HepG2 (cell line): ENCODE measurements at regions not wholly inside any gene's neighbourhood (a gene's known extent, or its start where the extent isn't known, plus 50 kb on each side); places are given as distances from the start of the nearest gene placed in this dataset.

ENCODE experiments used
- ISX ChIP-seq: sonication (generic); formaldehyde crosslinking; conservative IDR thresholded peaks from 2 replicates; pipeline ENCODE4 v1.5.0; 2020; ENCODE audit warnings: missing genetic modification reagents
- KAT7 ChIP-seq: IDR thresholded peaks from 2 replicates; pipeline ENCODE4 v1.6.1; 2018; ENCODE audit warnings: borderline replicate concordance, missing compliant biosample characterization
- MAZ ChIP-seq, 2 experiments: sonication (generic) in 1 of 2; formaldehyde crosslinking in 1 of 2; IDR thresholded peaks; 2 replicates each; pipeline versions ENCODE4 v1.5.0 to v1.6.1; 2012 to 2020; ENCODE audit warnings: low read depth in 2 of 2, mild to moderate bottlenecking in 2 of 2, borderline replicate concordance in 1 of 2, improper control_type of control experiment in 1 of 2, low read length in 1 of 2, missing genetic modification reagents in 1 of 2, moderate library complexity in 1 of 2
- POLR2A ChIP-seq, 2 experiments: IDR thresholded peaks; 2 replicates each; pipeline ENCODE4 v1.6.1; 2011; ENCODE audit warnings: low read depth in 2 of 2, low read length in 2 of 2, mild to moderate bottlenecking in 1 of 2, moderate library complexity in 1 of 2; ENCODE audit not compliant: insufficient read depth in 1 of 2
- POLR2AphosphoS5 ChIP-seq: IDR thresholded peaks from 2 replicates; pipeline ENCODE4 v1.6.1; 2012; ENCODE audit warnings: low read depth, low read length
- SP2 ChIP-seq: sonication (generic); formaldehyde crosslinking; IDR thresholded peaks from 2 replicates; pipeline ENCODE4 v1.5.1; 2020; ENCODE audit warnings: mild to moderate bottlenecking, missing genetic modification reagents
- TCF7L2 ChIP-seq: IDR thresholded peaks from 2 replicates; pipeline ENCODE4 v1.6.1; 2011; ENCODE audit warnings: mild to moderate bottlenecking, low read depth, low read length, moderate library complexity
- ZNF136 ChIP-seq: sonication (generic); formaldehyde crosslinking; IDR thresholded peaks from 2 replicates; pipeline ENCODE4 v1.8.1; 2022; ENCODE audit warnings: low read depth, mild to moderate bottlenecking, moderate library complexity, missing genetic modification reagents
- ZNF644 ChIP-seq: IDR thresholded peaks from 2 replicates; pipeline ENCODE4 v1.6.1; 2016; ENCODE audit warnings: low read depth
- ZNF678 ChIP-seq: sonication (generic); formaldehyde crosslinking; IDR thresholded peaks from 2 replicates; pipeline ENCODE4 v1.4.0; 2020; ENCODE audit warnings: mild to moderate bottlenecking, missing genetic modification reagents
- TF ChIP-seq, protein P1 (sequence below), 2 experiments: sonication (generic) in 1 of 2; formaldehyde crosslinking in 1 of 2; IDR thresholded peaks; 2 replicates each; pipeline versions ENCODE4 v1.5.1 to v1.6.1; 2011 to 2020; ENCODE audit warnings: borderline replicate concordance in 1 of 2, low read depth in 1 of 2, low read length in 1 of 2, mild to moderate bottlenecking in 1 of 2, missing genetic modification reagents in 1 of 2, moderate library complexity in 1 of 2
- TF ChIP-seq, protein P2 (sequence below): sonication (generic); formaldehyde crosslinking; IDR thresholded peaks from 2 replicates; pipeline ENCODE4 v1.4.0; 2020; ENCODE audit warnings: missing genetic modification reagents
- TF ChIP-seq, protein P3 (sequence below): fragments of 450-650 bp; IDR thresholded peaks from 2 replicates; pipeline ENCODE4 v1.6.1; 2017; ENCODE audit warnings: mild to moderate bottlenecking
- TF ChIP-seq, protein P4 (sequence below): sonication (generic); formaldehyde crosslinking; IDR thresholded peaks from 2 replicates; pipeline ENCODE4 v1.4.0; 2020; ENCODE audit warnings: missing genetic modification reagents

DNA sequence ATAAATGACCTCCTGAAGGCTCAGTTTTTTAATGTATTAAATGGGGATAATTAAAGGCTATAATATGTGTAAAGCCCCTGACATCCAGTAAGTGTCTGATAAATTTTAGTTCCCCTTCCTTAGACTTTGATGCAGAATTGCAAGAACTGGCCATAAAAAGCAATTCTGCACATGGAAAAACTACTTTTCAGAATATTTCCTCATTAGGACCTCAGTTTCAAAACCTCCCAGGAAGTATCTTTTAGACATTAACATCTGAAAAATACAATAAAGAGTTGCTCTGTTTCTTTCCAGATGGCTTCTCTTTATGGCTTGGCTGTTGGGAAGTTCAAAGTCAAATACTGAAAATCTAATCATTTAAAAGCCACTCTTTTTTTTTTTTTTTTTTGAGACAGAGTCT lies 106.3 kb upstream of the ZNF217 start:
- TF ChIP-seq POLR2A (IDR thresholded peaks at IDR 0.05; ENCODE audit: insufficient read depth in 1 of 2, low read depth in 2 of 2, low read length in 2 of 2): no peak
- TF ChIP-seq ZNF136 (CRISPR knock-in tag): no peak
- no peak for TF ChIP-seq KAT7
- TF ChIP-seq, protein P1, sequence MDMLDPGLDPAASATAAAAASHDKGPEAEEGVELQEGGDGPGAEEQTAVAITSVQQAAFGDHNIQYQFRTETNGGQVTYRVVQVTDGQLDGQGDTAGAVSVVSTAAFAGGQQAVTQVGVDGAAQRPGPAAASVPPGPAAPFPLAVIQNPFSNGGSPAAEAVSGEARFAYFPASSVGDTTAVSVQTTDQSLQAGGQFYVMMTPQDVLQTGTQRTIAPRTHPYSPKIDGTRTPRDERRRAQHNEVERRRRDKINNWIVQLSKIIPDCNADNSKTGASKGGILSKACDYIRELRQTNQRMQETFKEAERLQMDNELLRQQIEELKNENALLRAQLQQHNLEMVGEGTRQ (IDR thresholded peaks at IDR 0.05; ENCODE audit: low read depth, low read length): no peak
- TF ChIP-seq, protein P1 (CRISPR knock-in tag; IDR thresholded peaks at IDR 0.05; ENCODE audit: borderline replicate concordance): no peak
- no peak for TF ChIP-seq TCF7L2
- no peak for TF ChIP-seq ZNF678 (CRISPR knock-in tag)
- TF ChIP-seq SP2 (CRISPR knock-in tag): no peak
- no peak for TF ChIP-seq MAZ (IDR thresholded peaks at IDR 0.05; ENCODE audit: borderline replicate concordance, low read depth, low read length)
- TF ChIP-seq MAZ (CRISPR knock-in tag; IDR thresholded peaks at IDR 0.05; ENCODE audit: low read depth): no peak
- TF ChIP-seq ZNF644 (CRISPR knock-in tag): no peak
- no peak for TF ChIP-seq ISX (CRISPR knock-in tag)
- TF ChIP-seq POLR2AphosphoS5: no peak
- TF ChIP-seq, protein P2, sequence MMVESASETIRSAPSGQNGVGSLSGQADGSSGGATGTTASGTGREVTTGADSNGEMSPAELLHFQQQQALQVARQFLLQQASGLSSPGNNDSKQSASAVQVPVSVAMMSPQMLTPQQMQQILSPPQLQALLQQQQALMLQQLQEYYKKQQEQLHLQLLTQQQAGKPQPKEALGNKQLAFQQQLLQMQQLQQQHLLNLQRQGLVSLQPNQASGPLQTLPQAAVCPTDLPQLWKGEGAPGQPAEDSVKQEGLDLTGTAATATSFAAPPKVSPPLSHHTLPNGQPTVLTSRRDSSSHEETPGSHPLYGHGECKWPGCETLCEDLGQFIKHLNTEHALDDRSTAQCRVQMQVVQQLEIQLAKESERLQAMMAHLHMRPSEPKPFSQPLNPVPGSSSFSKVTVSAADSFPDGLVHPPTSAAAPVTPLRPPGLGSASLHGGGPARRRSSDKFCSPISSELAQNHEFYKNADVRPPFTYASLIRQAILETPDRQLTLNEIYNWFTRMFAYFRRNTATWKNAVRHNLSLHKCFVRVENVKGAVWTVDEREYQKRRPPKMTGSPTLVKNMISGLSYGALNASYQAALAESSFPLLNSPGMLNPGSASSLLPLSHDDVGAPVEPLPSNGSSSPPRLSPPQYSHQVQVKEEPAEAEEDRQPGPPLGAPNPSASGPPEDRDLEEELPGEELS (CRISPR knock-in tag): no peak
- TF ChIP-seq, protein P3, sequence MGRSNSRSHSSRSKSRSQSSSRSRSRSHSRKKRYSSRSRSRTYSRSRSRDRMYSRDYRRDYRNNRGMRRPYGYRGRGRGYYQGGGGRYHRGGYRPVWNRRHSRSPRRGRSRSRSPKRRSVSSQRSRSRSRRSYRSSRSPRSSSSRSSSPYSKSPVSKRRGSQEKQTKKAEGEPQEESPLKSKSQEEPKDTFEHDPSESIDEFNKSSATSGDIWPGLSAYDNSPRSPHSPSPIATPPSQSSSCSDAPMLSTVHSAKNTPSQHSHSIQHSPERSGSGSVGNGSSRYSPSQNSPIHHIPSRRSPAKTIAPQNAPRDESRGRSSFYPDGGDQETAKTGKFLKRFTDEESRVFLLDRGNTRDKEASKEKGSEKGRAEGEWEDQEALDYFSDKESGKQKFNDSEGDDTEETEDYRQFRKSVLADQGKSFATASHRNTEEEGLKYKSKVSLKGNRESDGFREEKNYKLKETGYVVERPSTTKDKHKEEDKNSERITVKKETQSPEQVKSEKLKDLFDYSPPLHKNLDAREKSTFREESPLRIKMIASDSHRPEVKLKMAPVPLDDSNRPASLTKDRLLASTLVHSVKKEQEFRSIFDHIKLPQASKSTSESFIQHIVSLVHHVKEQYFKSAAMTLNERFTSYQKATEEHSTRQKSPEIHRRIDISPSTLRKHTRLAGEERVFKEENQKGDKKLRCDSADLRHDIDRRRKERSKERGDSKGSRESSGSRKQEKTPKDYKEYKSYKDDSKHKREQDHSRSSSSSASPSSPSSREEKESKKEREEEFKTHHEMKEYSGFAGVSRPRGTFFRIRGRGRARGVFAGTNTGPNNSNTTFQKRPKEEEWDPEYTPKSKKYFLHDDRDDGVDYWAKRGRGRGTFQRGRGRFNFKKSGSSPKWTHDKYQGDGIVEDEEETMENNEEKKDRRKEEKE: no peak
- TF ChIP-seq, protein P4, sequence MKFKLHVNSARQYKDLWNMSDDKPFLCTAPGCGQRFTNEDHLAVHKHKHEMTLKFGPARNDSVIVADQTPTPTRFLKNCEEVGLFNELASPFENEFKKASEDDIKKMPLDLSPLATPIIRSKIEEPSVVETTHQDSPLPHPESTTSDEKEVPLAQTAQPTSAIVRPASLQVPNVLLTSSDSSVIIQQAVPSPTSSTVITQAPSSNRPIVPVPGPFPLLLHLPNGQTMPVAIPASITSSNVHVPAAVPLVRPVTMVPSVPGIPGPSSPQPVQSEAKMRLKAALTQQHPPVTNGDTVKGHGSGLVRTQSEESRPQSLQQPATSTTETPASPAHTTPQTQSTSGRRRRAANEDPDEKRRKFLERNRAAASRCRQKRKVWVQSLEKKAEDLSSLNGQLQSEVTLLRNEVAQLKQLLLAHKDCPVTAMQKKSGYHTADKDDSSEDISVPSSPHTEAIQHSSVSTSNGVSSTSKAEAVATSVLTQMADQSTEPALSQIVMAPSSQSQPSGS: no peak
